HCT116 (cell line): ENCODE measurements at regions not wholly inside any gene's neighbourhood (a gene's known extent, or its start where the extent isn't known, plus 50 kb on each side); places are given as distances from the start of the nearest gene placed in this dataset.

Experiments
- ATAC-seq: fragments of 200-7000 bp; cut with Tn5 transposase; 2 replicates; pipeline ENCODE4 v1.9.1; 2020; ENCODE audit warnings: mild to moderate bottlenecking, moderate library complexity
- BruUV-seq: library from RNA; stranded (reverse); fragments of 400-500 nt; replicated peaks from 2 replicates; lab custom pipeline; 2021; lab: Mats Ljungman, UMichigan
- CTCF ChIA-PET: fragments of 300-600 bp; sonication (Branson Sonifier 250); formaldehyde crosslinking; loops from one replicate; lab custom pipeline; 2021; ENCODE audit warnings: antibody characterized with exemption; lab: Charles Lee
- POLR2A ChIA-PET: fragments of 300-600, 350-600 bp; sonication (Branson Sonifier 250); formaldehyde crosslinking; loops from one replicate; lab custom pipeline; 2021; ENCODE audit warnings: antibody characterized with exemption; lab: Charles Lee
- RAD21 ChIA-PET, 2 experiments: fragments of 300-600 bp; sonication (Branson Sonifier 250); formaldehyde crosslinking; loops; one replicate each; lab custom pipeline; 2023; ENCODE audit warnings: low total read pairs in 2 of 2; ENCODE audit not compliant: uncharacterized antibody in 2 of 2, unreplicated experiment in 2 of 2, low non-redundant PET in 1 of 2; lab: Charles Lee
- DNase-seq: peaks from one replicate; pipeline ENCODE4 v3.0.0-alpha.2; 2010; ENCODE audit warnings: low read depth, low spot score
- H2AFZ ChIP-seq: fragments of 200-600 bp; shearing (Covaris generic), sonication (generic); 2 replicates; pipeline ENCODE4 v1.6.1; 2017; ENCODE audit warnings: low read depth, mixed run types, mixed read lengths, antibody characterized with exemption, low read length; ENCODE audit not compliant: poor library complexity, severe bottlenecking
- H3K27ac ChIP-seq: 2 replicates; pipeline ENCODE4 v1.5.1; 2012; ENCODE audit warnings: low read depth, low read length
- H3K27me3 ChIP-seq: fragments of 200-600 bp; sonication (generic); 2 replicates; pipeline ENCODE4 v1.6.1; 2016; ENCODE audit warnings: mixed run types, low read length, mixed read lengths; ENCODE audit not compliant: insufficient read depth
- H3K36me3 ChIP-seq, 2 experiments: fragments of 200-500 bp in 1 of 2; fragments of 200-600 bp in 1 of 2; sonication (Bioruptor generic) in 1 of 2; sonication (generic) in 1 of 2; 2 replicates each; pipeline versions ENCODE4 v1.5.1 to v1.6.1; 2014 to 2016; ENCODE audit warnings: low read length in 2 of 2, inconsistent platforms in 1 of 2, mixed read lengths in 1 of 2, mixed run types in 1 of 2; ENCODE audit not compliant: insufficient read depth in 2 of 2, control insufficient read depth in 1 of 2
- H3K4me1 ChIP-seq, 2 experiments: fragments of 200-600 bp in 1 of 2; sonication (generic) in 1 of 2; 2 replicates each; pipeline versions ENCODE4 v1.5.1 to v1.6.1; 2012 to 2017; ENCODE audit warnings: low read length in 2 of 2, inconsistent platforms in 1 of 2, mild to moderate bottlenecking in 1 of 2, mixed read lengths in 1 of 2, mixed run types in 1 of 2, moderate library complexity in 1 of 2; ENCODE audit not compliant: insufficient read depth in 2 of 2, control insufficient read depth in 1 of 2
- H3K4me2 ChIP-seq: fragments of 200-600 bp; sonication (generic); 2 replicates; pipeline ENCODE4 v1.6.1; 2017; ENCODE audit warnings: mixed run types, low read length, mixed read lengths
- H3K4me3 ChIP-seq, 2 experiments: fragments of 200-600 bp in 1 of 2; sonication (generic) in 1 of 2; replicated peaks in 1 of 2; 2 replicates each; pipeline ENCODE4 v1.5.1; 2011 to 2016; ENCODE audit warnings: low read length in 2 of 2, control low read depth in 1 of 2, low read depth in 1 of 2, mild to moderate bottlenecking in 1 of 2, mixed read lengths in 1 of 2, mixed run types in 1 of 2
- H3K79me2 ChIP-seq: fragments of 200-600 bp; sonication (generic); 2 replicates; pipeline ENCODE4 v1.6.1; 2017; ENCODE audit warnings: mild to moderate bottlenecking, mixed run types, low read length, moderate library complexity, mixed read lengths; ENCODE audit not compliant: insufficient read depth
- H3K9ac ChIP-seq: fragments of 200-600 bp; sonication (generic); 2 replicates; pipeline ENCODE4 v1.6.1; 2016; ENCODE audit warnings: low read length, mixed read lengths
- H3K9me2 ChIP-seq: fragments of 200-600 bp; sonication (generic), shearing (Covaris generic); 2 replicates; pipeline ENCODE4 v1.6.1; 2017; ENCODE audit warnings: mixed run types, mild to moderate bottlenecking, moderate library complexity; ENCODE audit not compliant: insufficient read depth
- H3K9me3 ChIP-seq, 2 experiments: fragments of 200-500 bp in 1 of 2; fragments of 200-600 bp in 1 of 2; sonication (Bioruptor generic) in 1 of 2; sonication (generic) in 1 of 2; 2 replicates each; pipeline ENCODE4 v1.6.1; 2014 to 2017; ENCODE audit warnings: low read length in 2 of 2, mixed read lengths in 2 of 2, inconsistent platforms in 1 of 2, low read depth in 1 of 2, mild to moderate bottlenecking in 1 of 2, mixed run types in 1 of 2, moderate library complexity in 1 of 2; ENCODE audit not compliant: control insufficient read depth in 1 of 2, insufficient read depth in 1 of 2
- H4K20me1 ChIP-seq: fragments of 200-600 bp; sonication (generic), shearing (Covaris generic); 2 replicates; pipeline ENCODE4 v1.6.1; 2017; ENCODE audit warnings: mixed run types, mild to moderate bottlenecking, moderate library complexity; ENCODE audit not compliant: insufficient read depth
- ATF3 ChIP-seq: IDR thresholded peaks from 2 replicates; pipeline ENCODE4 v1.6.1; 2012
- CBX3 ChIP-seq: IDR thresholded peaks from 2 replicates; pipeline ENCODE4 v1.6.1; 2012; ENCODE audit warnings: low read depth
- EGR1 ChIP-seq: IDR thresholded peaks from 2 replicates; pipeline ENCODE4 v1.6.1; 2012; ENCODE audit warnings: low read depth
- ELF1 ChIP-seq: IDR thresholded peaks from 2 replicates; pipeline ENCODE4 v1.6.1; 2012; ENCODE audit warnings: low read depth, borderline replicate concordance
- EZH2phosphoT487 ChIP-seq: fragments of 200-600 bp; IDR thresholded peaks from 2 replicates; pipeline ENCODE4 v1.6.1; 2018; ENCODE audit warnings: antibody characterized with exemption, borderline replicate concordance
- JUND ChIP-seq: IDR thresholded peaks from 2 replicates; pipeline ENCODE4 v1.6.1; 2012
- RAD21 ChIP-seq: IDR thresholded peaks from 2 replicates; pipeline ENCODE4 v1.6.1; 2012; ENCODE audit warnings: low read depth, mild to moderate bottlenecking
- REST ChIP-seq: IDR thresholded peaks from 2 replicates; pipeline ENCODE4 v1.6.1; 2012; ENCODE audit warnings: low read depth
- SP1 ChIP-seq: IDR thresholded peaks from 2 replicates; pipeline ENCODE4 v1.6.1; 2012; ENCODE audit warnings: low read depth
- SRF ChIP-seq: IDR thresholded peaks from 2 replicates; pipeline ENCODE4 v1.6.1; 2012; ENCODE audit warnings: low read depth
- ZFX ChIP-seq: fragments of 450-650 bp; IDR thresholded peaks from 2 replicates; pipeline ENCODE4 v1.6.1; 2017
- ZNF274 ChIP-seq: fragments of 200-500 bp; sonication (Bioruptor generic); IDR thresholded peaks from 2 replicates; pipeline ENCODE4 v1.6.1; 2014; ENCODE audit warnings: mild to moderate bottlenecking, low read depth, low read length, inconsistent platforms
- intact Hi-C: fragments of 100-400 bp; cut with micrococcal nuclease; formaldehyde crosslinking; loops from 2 replicates; pipeline ENCODE4 v1.10.0; 2022
- TF ChIP-seq, protein P1 (sequence below): IDR thresholded peaks from 2 replicates; pipeline ENCODE4 v1.6.1; 2012
- TF ChIP-seq, protein P2 (sequence below), 3 experiments: fragments of 200-600 bp in 1 of 3; sonication (generic) in 1 of 3; IDR thresholded peaks in 2 of 3; conservative IDR thresholded peaks in 1 of 3; 2 replicates each; pipeline ENCODE4 v1.5.1; 2012 to 2017; ENCODE audit warnings: low read depth in 2 of 3, low read length in 2 of 3, antibody characterized with exemption in 1 of 3, borderline replicate concordance in 1 of 3, control low read depth in 1 of 3, mild to moderate bottlenecking in 1 of 3, mixed read lengths in 1 of 3, mixed run types in 1 of 3, moderate library complexity in 1 of 3; ENCODE audit not compliant: insufficient read depth in 1 of 3

DNA sequence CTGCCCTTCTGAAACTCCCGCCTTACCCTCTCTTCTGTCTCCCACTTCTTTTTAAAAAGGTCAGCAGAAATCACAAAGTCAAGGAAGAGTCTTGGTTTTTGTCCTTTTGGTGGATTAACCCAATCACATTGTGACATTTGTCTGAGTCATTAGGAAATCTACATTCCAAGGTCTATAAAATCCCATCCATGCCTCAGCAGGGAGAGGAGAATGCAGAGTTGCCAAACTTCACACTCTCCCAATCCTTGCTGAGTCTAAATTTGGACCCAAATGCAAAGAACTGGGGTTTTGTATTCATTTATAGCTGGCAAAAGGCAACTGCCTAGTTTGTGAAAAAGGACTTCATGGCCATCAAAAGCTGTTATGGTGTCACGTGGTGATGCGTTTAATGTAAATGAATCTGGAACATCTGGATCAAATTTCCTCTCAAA is 67.9 kb downstream of the TMEM30B start:
- POLR2A ChIA-PET, result no interaction called here

DNA sequence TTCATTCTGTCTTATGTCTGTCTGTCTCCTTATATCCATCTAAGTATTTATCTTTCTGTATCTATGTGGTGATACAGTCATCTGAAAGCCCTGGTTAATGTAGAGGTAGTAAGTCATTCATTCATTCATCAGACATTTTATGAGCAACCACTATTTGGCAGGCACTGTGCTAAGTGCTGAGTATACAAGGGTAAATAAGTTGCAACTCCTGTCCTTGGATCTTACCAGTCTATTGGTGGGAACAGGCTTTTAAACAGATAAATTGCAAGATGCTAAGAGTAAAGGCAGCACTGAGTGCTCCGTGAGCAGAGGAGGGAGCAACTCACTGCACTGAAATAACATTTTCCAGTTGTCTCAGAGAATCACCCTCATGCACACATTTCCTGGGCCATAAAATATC is 68.6 kb downstream of the TMEM30B start:
- H3K9me2 ChIP-seq, result no peaks in the 10 kb centered on the region
- ChIA-PET CTCF (no interaction called here), RAD21 (no interaction called here)
- no peak overlapping the region for H3K4me2 ChIP-seq
- no peak overlapping the region for H3K4me3 ChIP-seq
- H3K36me3 ChIP-seq, result no peaks in the 10 kb centered on the region
- no TSS peak for BruUV-seq
- H3K27ac ChIP-seq, result no peak overlapping the region
- no peaks in the 10 kb centered on the region for H3K9me3 ChIP-seq
- intact Hi-C loops, result no loop called here
- H3K79me2 ChIP-seq, result no peaks in the 10 kb centered on the region
- TF ChIP-seq ZNF274, result no peak
- no peak for TF ChIP-seq SP1
- TF ChIP-seq, protein P1, sequence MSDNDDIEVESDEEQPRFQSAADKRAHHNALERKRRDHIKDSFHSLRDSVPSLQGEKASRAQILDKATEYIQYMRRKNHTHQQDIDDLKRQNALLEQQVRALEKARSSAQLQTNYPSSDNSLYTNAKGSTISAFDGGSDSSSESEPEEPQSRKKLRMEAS, result no peak
- TF ChIP-seq ATF3, result no peak
- TF ChIP-seq EGR1, result no peak
- no peak for TF ChIP-seq JUND
- TF ChIP-seq, protein P2, sequence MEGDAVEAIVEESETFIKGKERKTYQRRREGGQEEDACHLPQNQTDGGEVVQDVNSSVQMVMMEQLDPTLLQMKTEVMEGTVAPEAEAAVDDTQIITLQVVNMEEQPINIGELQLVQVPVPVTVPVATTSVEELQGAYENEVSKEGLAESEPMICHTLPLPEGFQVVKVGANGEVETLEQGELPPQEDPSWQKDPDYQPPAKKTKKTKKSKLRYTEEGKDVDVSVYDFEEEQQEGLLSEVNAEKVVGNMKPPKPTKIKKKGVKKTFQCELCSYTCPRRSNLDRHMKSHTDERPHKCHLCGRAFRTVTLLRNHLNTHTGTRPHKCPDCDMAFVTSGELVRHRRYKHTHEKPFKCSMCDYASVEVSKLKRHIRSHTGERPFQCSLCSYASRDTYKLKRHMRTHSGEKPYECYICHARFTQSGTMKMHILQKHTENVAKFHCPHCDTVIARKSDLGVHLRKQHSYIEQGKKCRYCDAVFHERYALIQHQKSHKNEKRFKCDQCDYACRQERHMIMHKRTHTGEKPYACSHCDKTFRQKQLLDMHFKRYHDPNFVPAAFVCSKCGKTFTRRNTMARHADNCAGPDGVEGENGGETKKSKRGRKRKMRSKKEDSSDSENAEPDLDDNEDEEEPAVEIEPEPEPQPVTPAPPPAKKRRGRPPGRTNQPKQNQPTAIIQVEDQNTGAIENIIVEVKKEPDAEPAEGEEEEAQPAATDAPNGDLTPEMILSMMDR (IDR thresholded peaks at IDR 0.05 in 2 of 3, conservative IDR thresholded peaks at IDR 0.05 in 1 of 3; ENCODE audit: borderline replicate concordance in 1 of 3, insufficient read depth in 1 of 3, low read depth in 2 of 3, low read length in 2 of 3), result no peak
- TF ChIP-seq REST, result no peak
- TF ChIP-seq SRF, result no peak
- TF ChIP-seq RAD21, result no peak
- TF ChIP-seq CBX3, result no peak
- no peak for TF ChIP-seq ZFX
- no peak for TF ChIP-seq ELF1
- TF ChIP-seq, all 23 proteins: peak for 0
- ATAC-seq (no peak), DNase-seq (no peak)
- POLR2A ChIA-PET, result no interaction called here
- Histone ChIP-seq H3K27me3 (no peaks in the 10 kb centered on the region), H3K4me1 (no peaks in the 10 kb centered on the region), H3K9ac (no peak overlapping the region), H2AFZ (no peak overlapping the region), H4K20me1 (no peaks in the 10 kb centered on the region)

More for the DNA sequence above, 67.9 kb downstream of the TMEM30B start:
- no peak for DNase-seq
- H3K27ac ChIP-seq, result no peak overlapping the region
- TF ChIP-seq EZH2phosphoT487, result no peak
- no peak overlapping the region for H3K9ac ChIP-seq
- no peaks in the 10 kb centered on the region for H3K36me3 ChIP-seq
- H3K9me2 ChIP-seq, result no peaks in the 10 kb centered on the region
- ATAC-seq, result no peak
- no peaks in the 10 kb centered on the region for H3K9me3 ChIP-seq
- BruUV-seq, result no TSS peak
- ChIA-PET RAD21 (no interaction called here), CTCF (no interaction called here)
- no peaks in the 10 kb centered on the region for H3K79me2 ChIP-seq
- H3K4me1 ChIP-seq, result no peaks in the 10 kb centered on the region
- intact Hi-C loops, result no loop called here
- H3K4me2 ChIP-seq, result no peak overlapping the region
- no peak overlapping the region for H3K4me3 ChIP-seq
- no peak overlapping the region for H2AFZ ChIP-seq
- H4K20me1 ChIP-seq, result no peaks in the 10 kb centered on the region
- no peaks in the 10 kb centered on the region for H3K27me3 ChIP-seq
